Colonic mucosa (tissue), 4 donors: ENCODE measurements at regions not wholly inside any gene's neighbourhood (a gene's known extent, or its start where the extent isn't known, plus 50 kb on each side); places are given as distances from the start of the nearest gene placed in this dataset.
"Not testable (repeated sequence)": the region's sequence is repeated elsewhere in the genome, so short reads cannot be mapped to it uniquely, and the experiment has no call there.

Experiments used
- DNase-seq: peaks from one replicate; pipeline ENCODE4 v3.0.0-alpha.2; 2020
- H3K27ac ChIP-seq: fragments of 200-600 bp; one replicate; pipeline ENCODE4 v1.8.0; 2021
- H3K27me3 ChIP-seq: fragments of 200-600 bp; one replicate; pipeline ENCODE4 v1.8.0; 2021
- H3K36me3 ChIP-seq: fragments of 200-600 bp; one replicate; pipeline ENCODE4 v1.8.0; 2021
- H3K4me1 ChIP-seq: fragments of 200-600 bp; one replicate; pipeline ENCODE4 v1.8.0; 2021; ENCODE audit warnings: mild to moderate bottlenecking
- H3K4me3 ChIP-seq: fragments of 200-600 bp; one replicate; pipeline ENCODE4 v1.8.0; 2021
- H3K9ac ChIP-seq, 2 donors: one replicate each; pipeline ENCODE4 v1.7.0; 2013; ENCODE audit warnings: control low read depth in 2 of 2, low read depth in 2 of 2, low read length in 2 of 2
- H3K9me3 ChIP-seq: fragments of 200-600 bp; one replicate; pipeline ENCODE4 v1.8.0; 2021
- intact Hi-C: fragments of 100-400 bp; cut with DNase I; formaldehyde crosslinking; loops from one replicate; pipeline ENCODE4 v1.14.1; 2022
- TF ChIP-seq, protein P1 (sequence below): fragments of 200-600 bp; IDR thresholded peaks from one replicate; pipeline ENCODE4 v1.8.0; 2022; ENCODE audit warnings: antibody characterized with exemption, mild to moderate bottlenecking
- donor health status: healthy.
- donor health status: DM: no; HTN: no; CAD: no.
- donor health status: DM: no; HTN: no; CAD: no.

DNA sequence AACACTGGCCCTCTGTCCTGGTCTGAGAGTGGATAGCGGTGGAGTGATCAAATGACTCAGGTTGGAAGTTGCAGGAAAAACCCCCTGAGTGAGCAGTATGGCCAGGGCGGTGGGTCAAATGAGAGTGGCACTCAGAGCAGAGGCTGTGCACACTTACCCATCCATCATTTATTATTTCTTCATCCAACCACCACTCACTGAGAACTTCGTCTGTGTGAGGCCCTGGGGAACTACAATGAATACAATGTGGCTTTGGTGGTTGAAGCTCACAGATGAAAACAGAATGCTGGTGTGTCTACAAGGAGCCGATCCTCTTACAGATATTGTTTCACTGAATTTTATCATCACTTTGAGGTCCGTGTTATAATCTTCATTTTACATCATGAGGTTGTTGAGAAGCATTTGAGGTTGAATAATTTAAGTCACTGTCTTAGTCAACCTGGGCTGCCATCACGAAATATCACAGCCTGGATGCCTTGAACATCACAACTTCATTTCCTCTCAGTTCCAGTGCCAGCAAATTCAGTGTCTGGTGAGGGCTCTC lies 73.4 kb upstream of the ID2 start:
- Histone ChIP-seq H3K9ac (no peak overlapping the region), H3K9me3 (no peaks in the 10 kb centered on the region), H3K4me3 (no peak overlapping the region), H3K27me3 (no peaks in the 10 kb centered on the region), H3K4me1 (no peaks in the 10 kb centered on the region), H3K27ac (no peak overlapping the region), H3K36me3 (no peaks in the 10 kb centered on the region)
- TF ChIP-seq, protein P1, sequence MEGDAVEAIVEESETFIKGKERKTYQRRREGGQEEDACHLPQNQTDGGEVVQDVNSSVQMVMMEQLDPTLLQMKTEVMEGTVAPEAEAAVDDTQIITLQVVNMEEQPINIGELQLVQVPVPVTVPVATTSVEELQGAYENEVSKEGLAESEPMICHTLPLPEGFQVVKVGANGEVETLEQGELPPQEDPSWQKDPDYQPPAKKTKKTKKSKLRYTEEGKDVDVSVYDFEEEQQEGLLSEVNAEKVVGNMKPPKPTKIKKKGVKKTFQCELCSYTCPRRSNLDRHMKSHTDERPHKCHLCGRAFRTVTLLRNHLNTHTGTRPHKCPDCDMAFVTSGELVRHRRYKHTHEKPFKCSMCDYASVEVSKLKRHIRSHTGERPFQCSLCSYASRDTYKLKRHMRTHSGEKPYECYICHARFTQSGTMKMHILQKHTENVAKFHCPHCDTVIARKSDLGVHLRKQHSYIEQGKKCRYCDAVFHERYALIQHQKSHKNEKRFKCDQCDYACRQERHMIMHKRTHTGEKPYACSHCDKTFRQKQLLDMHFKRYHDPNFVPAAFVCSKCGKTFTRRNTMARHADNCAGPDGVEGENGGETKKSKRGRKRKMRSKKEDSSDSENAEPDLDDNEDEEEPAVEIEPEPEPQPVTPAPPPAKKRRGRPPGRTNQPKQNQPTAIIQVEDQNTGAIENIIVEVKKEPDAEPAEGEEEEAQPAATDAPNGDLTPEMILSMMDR = no peak
- DNase-seq = no peak
- intact Hi-C loops = no loop called here

DNA sequence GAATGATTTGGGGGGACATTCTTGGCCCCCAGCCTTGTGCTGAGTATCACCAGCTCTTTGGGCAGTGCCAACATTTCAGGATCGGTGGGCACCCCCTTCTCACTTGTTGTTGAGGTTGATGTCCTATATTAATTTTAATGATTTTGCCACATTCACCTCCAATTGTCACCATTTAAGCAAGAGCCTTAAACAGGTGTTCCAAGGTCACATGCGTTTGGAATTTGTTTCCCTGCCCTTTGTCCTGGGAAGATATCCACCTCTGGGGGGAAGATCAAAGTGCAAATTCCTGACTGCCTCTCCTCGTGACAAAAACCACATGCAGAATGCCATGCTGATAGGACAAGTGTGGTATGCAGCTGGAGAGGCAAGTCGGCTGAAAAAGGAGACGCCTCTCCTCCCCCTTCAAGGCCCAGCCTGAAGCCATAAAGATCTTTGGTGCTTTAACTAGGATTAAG lies 72.5 kb upstream of the ID2 start:
- DNase-seq = peak; percentile 47
- H3K4me1 ChIP-seq = no peaks in the 10 kb centered on the region
- H3K9me3 ChIP-seq = no peaks in the 10 kb centered on the region
- TF ChIP-seq, protein P1 = no peak
- H3K4me3 ChIP-seq = no peak overlapping the region
- no peaks in the 10 kb centered on the region for H3K36me3 ChIP-seq
- no peaks in the 10 kb centered on the region for H3K27me3 ChIP-seq
- intact Hi-C loops = no loop called here
- no peak overlapping the region for H3K9ac ChIP-seq
- H3K27ac ChIP-seq = no peak overlapping the region

DNA sequence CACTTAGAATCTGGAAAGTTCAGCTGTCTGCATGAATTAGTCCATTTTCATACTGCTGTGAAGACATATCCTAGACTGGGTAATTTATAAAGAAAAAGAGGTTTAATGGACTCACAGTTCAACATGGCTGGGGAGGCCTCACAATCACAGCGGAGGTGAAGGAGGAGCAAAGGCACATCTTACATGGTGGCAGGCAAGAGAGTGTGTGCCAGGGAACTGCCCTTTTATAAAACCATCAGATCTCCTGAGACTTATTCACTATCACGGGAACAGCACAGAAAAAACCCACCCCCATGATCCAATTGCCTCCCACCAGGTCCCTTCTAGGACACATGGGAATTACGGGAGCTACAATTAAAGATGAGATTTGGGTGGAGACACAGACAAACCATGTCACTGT lies 71.1 kb upstream of the ID2 start:
- H3K9ac ChIP-seq, intact Hi-C loops, H3K36me3 ChIP-seq, H3K4me1 ChIP-seq, H3K27me3 ChIP-seq, H3K27ac ChIP-seq, H3K4me3 ChIP-seq, DNase-seq, H3K9me3 ChIP-seq: not testable (repeated sequence)

DNA sequence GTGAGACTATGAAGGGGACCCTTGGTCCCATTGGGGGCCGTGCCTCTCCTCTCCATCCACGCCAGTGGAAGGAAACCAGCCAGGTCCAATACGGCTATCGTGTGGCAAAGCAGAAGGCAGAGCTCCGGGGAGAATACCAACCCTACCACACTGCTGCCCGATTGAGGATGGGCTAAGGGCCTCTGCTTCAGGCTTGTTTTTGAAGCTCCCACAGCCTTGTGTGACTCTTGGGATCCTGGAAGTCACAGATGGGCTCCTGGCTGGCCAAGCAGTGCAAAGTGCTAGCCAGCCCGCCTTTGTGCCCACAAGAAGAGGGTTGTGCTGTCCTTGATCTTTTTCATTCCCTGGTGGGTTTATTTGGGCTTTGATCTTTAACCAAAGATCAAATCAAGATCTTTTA lies 70.6 kb upstream of the ID2 start:
- TF ChIP-seq, protein P1 = no peak
- H3K4me3 ChIP-seq = no peak overlapping the region
- H3K9ac ChIP-seq = no peak overlapping the region
- no peak overlapping the region for H3K27ac ChIP-seq
- DNase-seq = no peak
- intact Hi-C loops = no loop called here
- no peaks in the 10 kb centered on the region for H3K9me3 ChIP-seq
- H3K27me3 ChIP-seq = no peaks in the 10 kb centered on the region
- H3K4me1 ChIP-seq = no peaks in the 10 kb centered on the region
- no peaks in the 10 kb centered on the region for H3K36me3 ChIP-seq

DNA sequence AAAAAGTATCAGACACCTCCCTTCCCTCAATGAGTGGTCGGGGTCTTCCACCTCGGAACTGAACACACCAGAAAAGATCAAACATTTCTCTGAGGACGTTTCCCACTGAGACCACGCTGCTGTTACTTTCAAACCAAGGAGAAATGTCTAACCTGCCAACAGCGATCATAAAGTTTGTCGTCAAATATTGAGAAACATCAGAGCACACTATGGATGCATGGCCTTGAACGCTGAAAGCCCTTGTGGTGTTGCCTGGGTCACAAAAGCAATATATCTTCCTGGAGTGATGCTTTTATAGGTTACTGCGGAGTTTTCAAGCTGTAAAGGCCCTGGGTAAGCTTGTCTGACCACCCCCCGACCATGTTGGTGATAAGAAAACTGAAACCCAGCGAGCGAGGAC lies 70.2 kb upstream of the ID2 start:
- intact Hi-C loops = no loop called here
- no peaks in the 10 kb centered on the region for H3K4me1 ChIP-seq
- H3K9me3 ChIP-seq = no peaks in the 10 kb centered on the region
- no peak overlapping the region for H3K4me3 ChIP-seq
- no peak overlapping the region for H3K9ac ChIP-seq
- H3K27me3 ChIP-seq = no peaks in the 10 kb centered on the region
- H3K27ac ChIP-seq = no peak overlapping the region
- H3K36me3 ChIP-seq = no peaks in the 10 kb centered on the region
- peak; percentile 45 for DNase-seq
- TF ChIP-seq, protein P1 = no peak

DNA sequence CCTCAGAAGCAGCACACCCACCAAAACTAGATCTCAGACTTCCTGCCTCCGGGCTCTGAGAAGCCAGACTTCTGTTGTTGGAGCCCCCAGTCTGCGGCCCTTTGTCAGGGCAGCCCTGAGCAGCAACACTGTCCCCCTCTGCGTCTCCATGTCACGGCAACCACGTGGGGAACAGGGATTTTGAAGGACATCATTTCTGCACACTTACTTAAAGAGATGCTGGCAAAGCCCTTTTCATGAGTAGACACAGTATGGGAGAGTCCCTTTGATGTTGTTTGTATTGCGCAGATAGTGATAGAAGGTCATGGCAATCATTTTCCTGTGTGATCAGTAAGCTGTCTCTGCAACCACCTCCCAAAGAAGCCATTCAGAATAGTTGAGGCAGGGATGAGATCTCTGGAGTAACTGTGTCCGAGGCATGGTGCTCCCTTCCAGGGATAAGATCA lies 69.1 kb upstream of the ID2 start:
- Histone ChIP-seq H3K9me3 (no peaks in the 10 kb centered on the region), H3K4me1 (no peaks in the 10 kb centered on the region), H3K9ac (no peak overlapping the region), H3K27me3 (no peaks in the 10 kb centered on the region), H3K27ac (no peak overlapping the region), H3K4me3 (no peak overlapping the region), H3K36me3 (no peaks in the 10 kb centered on the region)
- intact Hi-C loops = no loop called here
- DNase-seq = no peak
- TF ChIP-seq, protein P1 = no peak

DNA sequence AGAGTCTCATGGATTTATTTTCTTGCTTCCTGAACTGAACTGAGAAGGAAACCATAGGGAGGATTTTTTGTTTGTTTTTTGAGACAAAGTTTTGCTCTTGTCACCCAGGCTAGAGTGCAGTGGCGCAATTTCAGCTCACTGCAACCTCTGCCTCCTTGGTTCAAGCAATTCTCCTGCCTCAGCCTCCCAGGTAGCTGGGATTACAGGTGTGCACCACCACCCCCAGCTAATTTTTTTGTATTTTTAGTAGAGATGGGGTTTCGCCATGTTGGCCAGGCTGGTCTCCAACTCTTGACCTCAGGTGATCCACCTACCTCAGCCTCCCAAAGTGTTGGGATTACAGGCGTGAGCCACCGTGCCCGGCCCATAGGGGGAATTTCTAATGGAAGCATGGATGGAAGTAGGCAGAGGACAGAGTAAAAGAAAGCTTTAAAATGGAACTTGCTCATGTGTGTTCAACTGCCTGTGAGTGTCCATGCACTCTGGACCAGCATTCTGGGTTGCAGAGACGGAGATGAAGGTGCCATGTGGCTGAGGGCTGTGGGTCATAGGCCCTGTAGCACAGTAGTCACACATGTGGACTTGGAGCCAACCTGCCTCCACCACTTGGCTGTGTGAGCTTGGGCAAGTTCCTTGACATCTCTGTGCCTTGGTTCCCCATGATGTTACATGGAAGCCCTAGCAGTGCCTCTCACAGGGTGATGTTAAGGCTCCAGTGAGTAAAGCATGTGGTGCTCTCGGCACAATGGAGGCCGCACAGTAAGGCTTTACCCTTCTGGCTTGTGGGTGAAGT lies 68.5 kb upstream of the ID2 start:
- intact Hi-C loops, H3K9me3 ChIP-seq, H3K36me3 ChIP-seq, DNase-seq, H3K4me1 ChIP-seq, H3K27me3 ChIP-seq, H3K27ac ChIP-seq, H3K9ac ChIP-seq, H3K4me3 ChIP-seq: not testable (repeated sequence)
